Endothelial cell (in vitro differentiated cells): ENCODE measurements at regions not wholly inside any gene's neighbourhood (a gene's known extent, or its start where the extent isn't known, plus 50 kb on each side); places are given as distances from the start of the nearest gene placed in this dataset.

Experiments used
- DNase-seq: peaks from one replicate; pipeline ENCODE4 v3.0.0; 2021; ENCODE audit warnings: low spot score
- H3K27ac Mint-ChIP-seq: one replicate; pipeline ENCODE4 v1.8.0; 2021; ENCODE audit warnings: mixed read lengths, inconsistent platforms; ENCODE audit not compliant: unreplicated experiment
- H3K27me3 Mint-ChIP-seq: one replicate; pipeline ENCODE4 v1.8.0; 2021; ENCODE audit warnings: mild to moderate bottlenecking, moderate library complexity, mixed read lengths, inconsistent platforms; ENCODE audit not compliant: unreplicated experiment
- H3K36me3 Mint-ChIP-seq: one replicate; pipeline ENCODE4 v1.8.0; 2021; ENCODE audit warnings: mild to moderate bottlenecking, low read depth, mixed read lengths, inconsistent platforms; ENCODE audit not compliant: unreplicated experiment
- H3K4me1 Mint-ChIP-seq: one replicate; pipeline ENCODE4 v1.8.0; 2021; ENCODE audit warnings: mild to moderate bottlenecking, mixed read lengths, inconsistent platforms; ENCODE audit not compliant: unreplicated experiment
- H3K4me3 Mint-ChIP-seq: one replicate; pipeline ENCODE4 v1.8.0; 2021; ENCODE audit warnings: mild to moderate bottlenecking, mixed read lengths, inconsistent platforms; ENCODE audit not compliant: unreplicated experiment
- H3K9me3 Mint-ChIP-seq: one replicate; pipeline ENCODE4 v1.8.0; 2021; ENCODE audit warnings: mixed read lengths, inconsistent platforms; ENCODE audit not compliant: unreplicated experiment
- TF ChIP-seq, protein P1 (sequence below): fragments of 200-600 bp; sonication (generic); IDR thresholded peaks from one replicate; pipeline ENCODE4 v1.5.0; 2021; ENCODE audit warnings: antibody characterized with exemption; ENCODE audit not compliant: unreplicated experiment

DNA sequence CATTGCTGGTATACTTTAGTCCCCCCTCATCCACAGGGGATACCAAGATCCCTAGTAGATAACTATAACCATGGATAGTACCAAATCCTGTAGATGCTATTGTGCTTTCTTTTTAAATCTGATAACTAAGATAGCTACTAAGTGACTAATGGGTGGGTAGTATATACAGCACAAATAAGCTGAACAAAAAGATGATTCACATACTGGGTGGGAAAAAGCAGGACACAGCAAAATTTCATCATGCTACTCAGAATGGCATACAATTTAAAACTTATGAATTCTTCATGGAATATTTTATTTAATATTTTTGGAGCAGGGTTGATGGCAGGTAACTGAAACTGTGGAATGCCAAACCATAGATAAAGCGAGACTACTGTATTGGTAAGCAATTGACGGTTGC lies 161.6 kb downstream of the IL15 start:
- TF ChIP-seq, protein P1, sequence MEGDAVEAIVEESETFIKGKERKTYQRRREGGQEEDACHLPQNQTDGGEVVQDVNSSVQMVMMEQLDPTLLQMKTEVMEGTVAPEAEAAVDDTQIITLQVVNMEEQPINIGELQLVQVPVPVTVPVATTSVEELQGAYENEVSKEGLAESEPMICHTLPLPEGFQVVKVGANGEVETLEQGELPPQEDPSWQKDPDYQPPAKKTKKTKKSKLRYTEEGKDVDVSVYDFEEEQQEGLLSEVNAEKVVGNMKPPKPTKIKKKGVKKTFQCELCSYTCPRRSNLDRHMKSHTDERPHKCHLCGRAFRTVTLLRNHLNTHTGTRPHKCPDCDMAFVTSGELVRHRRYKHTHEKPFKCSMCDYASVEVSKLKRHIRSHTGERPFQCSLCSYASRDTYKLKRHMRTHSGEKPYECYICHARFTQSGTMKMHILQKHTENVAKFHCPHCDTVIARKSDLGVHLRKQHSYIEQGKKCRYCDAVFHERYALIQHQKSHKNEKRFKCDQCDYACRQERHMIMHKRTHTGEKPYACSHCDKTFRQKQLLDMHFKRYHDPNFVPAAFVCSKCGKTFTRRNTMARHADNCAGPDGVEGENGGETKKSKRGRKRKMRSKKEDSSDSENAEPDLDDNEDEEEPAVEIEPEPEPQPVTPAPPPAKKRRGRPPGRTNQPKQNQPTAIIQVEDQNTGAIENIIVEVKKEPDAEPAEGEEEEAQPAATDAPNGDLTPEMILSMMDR = no peak
- no peak for DNase-seq
- Mint-ChIP-seq H3K9me3 (no peaks in the 10 kb centered on the region), H3K27me3 (peaks cover 1% of the 10 kb centered on the region), H3K4me3 (no peak overlapping the region), H3K36me3 (no peaks in the 10 kb centered on the region), H3K27ac (no peak overlapping the region), H3K4me1 (no peaks in the 10 kb centered on the region)

DNA sequence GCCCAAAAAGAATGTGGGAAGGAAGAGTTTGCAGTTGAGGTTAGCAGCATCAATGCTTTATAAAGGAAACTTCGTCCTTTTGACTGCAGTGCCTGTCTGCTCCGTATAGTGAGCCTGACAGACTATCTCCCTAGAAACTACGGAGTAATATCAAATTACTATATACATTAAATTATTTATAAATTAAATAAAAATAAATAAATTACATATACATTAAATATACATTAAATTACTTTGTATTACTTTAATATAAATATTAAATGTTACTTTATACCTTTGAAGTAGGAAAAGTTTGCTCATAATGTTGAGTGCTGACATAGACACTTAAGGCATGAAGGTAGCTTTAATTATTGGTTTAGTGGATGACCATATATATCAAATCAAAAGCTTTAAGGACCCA lies 165.2 kb downstream of the IL15 start:
- H3K4me3 Mint-ChIP-seq = no peak overlapping the region
- no peak overlapping the region for H3K27ac Mint-ChIP-seq
- H3K36me3 Mint-ChIP-seq = no peaks in the 10 kb centered on the region
- no peaks in the 10 kb centered on the region for H3K9me3 Mint-ChIP-seq
- no peaks in the 10 kb centered on the region for H3K4me1 Mint-ChIP-seq
- DNase-seq = no peak
- TF ChIP-seq, protein P1 = no peak
- H3K27me3 Mint-ChIP-seq = no peaks in the 10 kb centered on the region

- TF ChIP-seq, protein P1 = no peak
- Mint-ChIP-seq H3K9me3 (no peaks in the 10 kb centered on the region), H3K36me3 (no peaks in the 10 kb centered on the region), H3K4me1 (no peaks in the 10 kb centered on the region), H3K27me3 (no peaks in the 10 kb centered on the region), H3K4me3 (no peak overlapping the region), H3K27ac (no peak overlapping the region)
- no peak for DNase-seq
Observed at GRCh38 chr4:141802333-141802732, 165.9 kb downstream of the IL15 start.

GRCh38 chr4:141804836-141805235 lies 168.5 kb downstream of the IL15 start:
- Mint-ChIP-seq H3K27ac (no peak overlapping the region), H3K9me3 (no peaks in the 10 kb centered on the region), H3K27me3 (no peaks in the 10 kb centered on the region), H3K4me1 (no peaks in the 10 kb centered on the region), H3K36me3 (no peaks in the 10 kb centered on the region), H3K4me3 (no peak overlapping the region)
- TF ChIP-seq, protein P1 = no peak
- DNase-seq = no peak

GRCh38 chr4:141807103-141807891 lies 170.9 kb downstream of the IL15 start:
- Mint-ChIP-seq H3K27me3 (peaks cover 3% of the 10 kb centered on the region), H3K36me3 (no peaks in the 10 kb centered on the region), H3K4me3 (no peak overlapping the region), H3K27ac (no peak overlapping the region), H3K4me1 (no peaks in the 10 kb centered on the region), H3K9me3 (no peaks in the 10 kb centered on the region)
- TF ChIP-seq, protein P1 = no peak
- DNase-seq = no peak
